Calu3 (cell line): ENCODE measurements at regions not wholly inside any gene's neighbourhood (a gene's known extent, or its start where the extent isn't known, plus 50 kb on each side); places are given as distances from the start of the nearest gene placed in this dataset.

Source experiments
- BruUV-seq: library from RNA; stranded (reverse); fragments of 400-500 nt; replicated peaks from 2 replicates; lab custom pipeline; 2021; lab: Mats Ljungman, UMichigan
- CTCF ChIA-PET: fragments of 300-600 bp; sonication (Branson Sonifier 250); formaldehyde crosslinking; loops from one replicate; lab custom pipeline; 2022; ENCODE audit warnings: antibody characterized with exemption; lab: Charles Lee
- DNase-seq: peaks from one replicate; pipeline ENCODE4 v3.0.0; 2022
- H3K27ac Mint-ChIP-seq: one replicate; pipeline ENCODE4 v1.8.0; 2022; ENCODE audit warnings: mixed read lengths; ENCODE audit not compliant: unreplicated experiment
- H3K27me3 Mint-ChIP-seq: one replicate; pipeline ENCODE4 v1.8.0; 2022; ENCODE audit warnings: mixed read lengths; ENCODE audit not compliant: unreplicated experiment
- H3K36me3 Mint-ChIP-seq: one replicate; pipeline ENCODE4 v1.8.0; 2022; ENCODE audit warnings: mild to moderate bottlenecking, moderate library complexity, mixed read lengths; ENCODE audit not compliant: insufficient read depth, unreplicated experiment
- H3K4me1 Mint-ChIP-seq: one replicate; pipeline ENCODE4 v1.8.0; 2022; ENCODE audit warnings: mild to moderate bottlenecking, low read depth, mixed read lengths; ENCODE audit not compliant: unreplicated experiment
- H3K4me3 Mint-ChIP-seq: one replicate; pipeline ENCODE4 v1.8.0; 2022; ENCODE audit warnings: mild to moderate bottlenecking, low read depth, moderate library complexity, mixed read lengths; ENCODE audit not compliant: unreplicated experiment
- H3K9me3 Mint-ChIP-seq: one replicate; pipeline ENCODE4 v1.8.0; 2022; ENCODE audit warnings: low read depth, mixed read lengths; ENCODE audit not compliant: unreplicated experiment
- intact Hi-C: fragments of 100-400 bp; cut with micrococcal nuclease; formaldehyde crosslinking; loops from one replicate; pipeline ENCODE4 v1.10.0; 2022; ENCODE audit not compliant: unreplicated experiment
- TF ChIP-seq, protein P1 (sequence below): fragments of 200-600 bp; IDR thresholded peaks from one replicate; pipeline ENCODE4 v1.8.0; 2022; ENCODE audit warnings: antibody characterized with exemption; ENCODE audit not compliant: unreplicated experiment

DNA sequence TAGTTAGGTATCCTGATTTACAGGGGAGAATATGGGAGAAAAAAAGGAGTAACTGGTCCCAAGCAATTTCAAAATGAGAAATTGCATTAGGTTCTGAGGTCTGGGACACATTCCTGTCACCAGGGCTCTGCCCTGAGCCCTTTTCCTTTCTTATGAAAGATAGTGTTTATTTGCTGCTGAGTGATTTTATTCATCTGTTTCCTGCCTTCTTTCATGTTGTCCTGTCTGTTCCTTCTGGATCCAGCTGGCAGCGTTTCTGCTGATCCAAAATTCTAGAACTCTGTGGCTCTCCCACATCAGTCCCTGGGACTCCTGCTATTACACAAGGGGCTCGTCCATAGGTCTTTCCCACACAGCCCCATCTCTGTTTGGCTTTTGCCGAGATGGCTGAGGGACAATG is 519.1 kb upstream of the SALL3 start:
- H3K27me3 Mint-ChIP-seq = no peaks in the 10 kb centered on the region
- TF ChIP-seq, protein P1, sequence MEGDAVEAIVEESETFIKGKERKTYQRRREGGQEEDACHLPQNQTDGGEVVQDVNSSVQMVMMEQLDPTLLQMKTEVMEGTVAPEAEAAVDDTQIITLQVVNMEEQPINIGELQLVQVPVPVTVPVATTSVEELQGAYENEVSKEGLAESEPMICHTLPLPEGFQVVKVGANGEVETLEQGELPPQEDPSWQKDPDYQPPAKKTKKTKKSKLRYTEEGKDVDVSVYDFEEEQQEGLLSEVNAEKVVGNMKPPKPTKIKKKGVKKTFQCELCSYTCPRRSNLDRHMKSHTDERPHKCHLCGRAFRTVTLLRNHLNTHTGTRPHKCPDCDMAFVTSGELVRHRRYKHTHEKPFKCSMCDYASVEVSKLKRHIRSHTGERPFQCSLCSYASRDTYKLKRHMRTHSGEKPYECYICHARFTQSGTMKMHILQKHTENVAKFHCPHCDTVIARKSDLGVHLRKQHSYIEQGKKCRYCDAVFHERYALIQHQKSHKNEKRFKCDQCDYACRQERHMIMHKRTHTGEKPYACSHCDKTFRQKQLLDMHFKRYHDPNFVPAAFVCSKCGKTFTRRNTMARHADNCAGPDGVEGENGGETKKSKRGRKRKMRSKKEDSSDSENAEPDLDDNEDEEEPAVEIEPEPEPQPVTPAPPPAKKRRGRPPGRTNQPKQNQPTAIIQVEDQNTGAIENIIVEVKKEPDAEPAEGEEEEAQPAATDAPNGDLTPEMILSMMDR = no peak
- H3K36me3 Mint-ChIP-seq = no peaks in the 10 kb centered on the region
- H3K27ac Mint-ChIP-seq = no peak overlapping the region
- H3K9me3 Mint-ChIP-seq = peaks cover 4% of the 10 kb centered on the region
- BruUV-seq = no TSS peak
- intact Hi-C loops = no loop called here
- H3K4me3 Mint-ChIP-seq = no peak overlapping the region
- CTCF ChIA-PET = no interaction called here
- no peaks in the 10 kb centered on the region for H3K4me1 Mint-ChIP-seq
- no peak for DNase-seq

DNA sequence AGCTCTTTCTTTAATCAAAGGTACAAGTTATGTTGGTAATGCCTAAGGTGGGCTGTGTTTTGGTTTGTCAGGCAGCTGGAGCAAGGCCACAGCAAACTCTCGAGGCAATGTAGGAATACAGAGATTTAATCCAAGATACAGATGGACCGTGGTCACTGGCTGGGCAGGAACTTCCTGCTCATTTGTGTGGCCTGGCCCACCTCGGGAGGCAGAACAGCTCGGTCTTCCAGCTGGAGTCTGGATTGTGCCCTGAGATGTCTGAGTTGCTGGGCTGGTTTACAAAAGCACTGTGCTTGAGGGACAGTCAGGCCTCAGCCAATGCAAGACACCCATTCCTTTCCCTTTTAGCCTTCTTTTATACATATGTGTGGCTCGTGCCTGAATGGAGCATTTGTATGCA is 506.1 kb upstream of the SALL3 start:
- Mint-ChIP-seq H3K9me3 (peaks cover 7% of the 10 kb centered on the region), H3K27ac (no peak overlapping the region)

DNA sequence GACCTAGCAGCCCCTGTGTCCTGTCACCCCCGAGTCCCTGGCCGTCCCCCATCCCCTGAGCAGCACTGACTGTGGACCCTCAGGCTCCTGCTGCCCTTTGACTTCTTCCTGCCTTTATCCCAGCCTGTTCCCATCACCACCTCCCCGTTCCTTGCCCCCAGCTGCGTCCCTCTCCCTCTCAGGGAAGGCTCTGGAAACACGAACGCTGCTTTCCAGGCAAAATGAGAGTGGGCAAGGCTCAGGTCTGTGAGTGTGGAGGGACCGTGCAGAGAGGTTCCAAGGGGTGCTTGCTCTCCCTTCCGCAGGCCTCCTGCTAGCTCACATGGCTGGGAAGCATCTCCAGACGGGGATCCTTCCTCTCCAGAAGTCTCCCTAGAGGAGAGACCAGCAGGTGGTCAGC is 501.8 kb upstream of the SALL3 start:
- no peaks in the 10 kb centered on the region for H3K36me3 Mint-ChIP-seq
- H3K4me1 Mint-ChIP-seq = no peaks in the 10 kb centered on the region
- no TSS peak for BruUV-seq
- TF ChIP-seq, protein P1 = no peak
- intact Hi-C loops = no loop called here
- peaks cover 8% of the 10 kb centered on the region for H3K9me3 Mint-ChIP-seq
- no peaks in the 10 kb centered on the region for H3K27me3 Mint-ChIP-seq
- DNase-seq = no peak
- no peak overlapping the region for H3K4me3 Mint-ChIP-seq
- H3K27ac Mint-ChIP-seq = no peak overlapping the region
- CTCF ChIA-PET = no interaction called here

More for the DNA sequence above, 506.1 kb upstream of the SALL3 start:
- no peak for DNase-seq
- no TSS peak for BruUV-seq
- intact Hi-C loops = no loop called here
- TF ChIP-seq, protein P1 = no peak
- Mint-ChIP-seq H3K36me3 (peaks cover 4% of the 10 kb centered on the region), H3K4me3 (no peak overlapping the region), H3K27me3 (no peaks in the 10 kb centered on the region), H3K4me1 (no peaks in the 10 kb centered on the region)
- CTCF ChIA-PET = no interaction called here

DNA sequence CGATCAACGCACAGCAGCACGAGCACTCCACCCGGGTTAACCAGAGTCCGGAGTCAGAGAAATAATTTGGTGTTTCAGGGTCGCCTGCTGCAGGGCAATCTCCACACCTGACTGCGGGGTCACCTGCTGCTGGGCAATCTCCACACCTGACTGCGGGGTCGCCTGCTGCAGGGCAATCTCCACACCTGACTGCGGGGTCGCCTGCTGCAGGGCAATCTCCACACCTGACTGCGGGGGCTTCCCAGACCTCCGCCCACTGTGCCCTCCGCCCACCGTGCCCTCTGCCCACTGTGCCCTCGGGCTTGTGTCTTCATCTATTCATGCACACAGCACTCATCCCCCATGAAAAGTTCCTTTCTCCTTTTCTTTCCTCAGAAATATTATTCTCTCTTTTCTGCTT is 500.2 kb upstream of the SALL3 start:
- CTCF ChIA-PET = no interaction called here
- no peaks in the 10 kb centered on the region for H3K27me3 Mint-ChIP-seq
- H3K4me1 Mint-ChIP-seq = no peaks in the 10 kb centered on the region
- no peak overlapping the region for H3K4me3 Mint-ChIP-seq
- no peak for DNase-seq
- H3K36me3 Mint-ChIP-seq = no peaks in the 10 kb centered on the region
- H3K9me3 Mint-ChIP-seq = peaks cover 11% of the 10 kb centered on the region
- intact Hi-C loops = no loop called here
- H3K27ac Mint-ChIP-seq = no peak overlapping the region
- no TSS peak for BruUV-seq
- TF ChIP-seq, protein P1 = no peak
